ENCODE measurements at regions not wholly inside any gene's neighbourhood (a gene's known extent, or its start where the extent isn't known, plus 50 kb on each side); places are given as distances from the start of the nearest gene placed in this dataset.

DNA sequence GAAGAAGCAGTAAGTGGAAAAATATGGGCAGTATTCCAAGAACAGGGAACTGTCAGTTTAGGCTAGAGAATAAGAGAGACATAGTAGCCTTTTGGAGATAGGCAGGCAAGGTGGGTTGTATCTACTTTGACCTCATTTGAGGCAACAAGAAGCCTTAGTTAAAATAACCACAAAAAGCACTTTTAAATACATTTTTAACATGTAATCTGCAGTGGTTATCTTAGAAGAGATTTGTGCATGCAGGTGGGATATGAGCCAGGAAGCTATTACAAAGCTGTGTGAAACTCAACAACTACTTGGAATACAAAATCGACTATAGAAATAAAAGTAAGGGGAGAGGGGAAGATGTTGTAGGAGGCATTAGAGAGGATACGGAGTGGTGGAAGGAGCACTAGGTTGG lies 143.7 kb upstream of the MCHR2 start:
- no peak for DNase-seq (ENCODE audit: low spot score)

- no peak for DNase-seq (ENCODE audit: low spot score)
Observed at GRCh38 chr6:100136590-100136989, 142.6 kb upstream of the MCHR2 start.

DNA sequence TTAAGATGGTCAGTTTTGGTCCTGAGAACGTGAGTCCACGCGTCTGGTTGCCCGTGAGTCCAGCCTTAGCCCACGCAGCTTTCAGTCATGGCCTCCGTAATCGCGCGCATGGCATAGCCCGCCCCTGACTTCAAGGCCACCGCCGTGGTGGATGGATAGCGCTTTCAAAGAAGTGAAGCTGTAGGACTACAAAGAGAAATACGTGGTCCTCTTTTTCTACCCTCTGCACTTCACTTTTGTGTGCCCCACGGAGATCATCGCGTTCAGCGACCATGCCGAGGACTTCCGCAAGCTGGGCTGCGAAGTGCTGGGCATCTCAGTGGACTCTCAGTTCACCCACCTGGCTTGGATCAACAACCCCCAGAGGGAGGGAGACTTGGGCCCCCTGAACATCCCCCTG lies 142.0 kb upstream of the MCHR2 start:
- DNase-seq (ENCODE audit: low spot score) = no peak

GRCh38 chr6:100134703-100135102 lies 140.7 kb upstream of the MCHR2 start:
- DNase-seq (ENCODE audit: low spot score) = no peak

- no peak for DNase-seq (ENCODE audit: low spot score)
Observed at GRCh38 chr6:100134297-100134696, 140.3 kb upstream of the MCHR2 start.

DNA sequence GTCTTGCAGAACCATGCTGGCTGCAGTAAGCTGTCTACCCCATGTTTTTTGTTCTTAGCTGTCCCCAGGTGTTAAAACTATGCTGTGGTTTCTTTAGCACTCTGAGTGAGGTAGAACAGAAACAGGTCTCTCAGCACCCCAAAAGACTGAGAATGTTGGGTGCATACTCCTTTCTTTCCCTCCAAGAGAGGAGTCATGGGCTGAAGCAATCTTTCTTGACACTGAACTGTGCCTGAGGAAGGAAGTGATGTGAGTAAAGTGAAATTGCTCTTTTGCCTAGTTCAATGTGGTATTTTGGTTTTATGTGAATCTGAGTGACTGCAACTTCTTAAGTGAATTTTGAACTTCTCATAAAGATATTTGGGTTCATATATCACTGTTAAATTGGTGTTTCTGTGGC lies 138.0 kb upstream of the MCHR2 start:
- no peak for DNase-seq (ENCODE audit: low spot score)

- DNase-seq (ENCODE audit: low spot score) = no peak
Observed at GRCh38 chr6:100130630-100131029, 136.6 kb upstream of the MCHR2 start.

- no peak for DNase-seq (ENCODE audit: low spot score)
Observed at GRCh38 chr6:100126790-100127484, 132.9 kb upstream of the MCHR2 start.

- no peak for DNase-seq (ENCODE audit: low spot score)
Observed at GRCh38 chr6:100121854-100122609, 128.0 kb upstream of the MCHR2 start.

GRCh38 chr6:100119261-100119660 lies 125.2 kb upstream of the MCHR2 start:
- no peak for DNase-seq (ENCODE audit: low spot score)

DNA sequence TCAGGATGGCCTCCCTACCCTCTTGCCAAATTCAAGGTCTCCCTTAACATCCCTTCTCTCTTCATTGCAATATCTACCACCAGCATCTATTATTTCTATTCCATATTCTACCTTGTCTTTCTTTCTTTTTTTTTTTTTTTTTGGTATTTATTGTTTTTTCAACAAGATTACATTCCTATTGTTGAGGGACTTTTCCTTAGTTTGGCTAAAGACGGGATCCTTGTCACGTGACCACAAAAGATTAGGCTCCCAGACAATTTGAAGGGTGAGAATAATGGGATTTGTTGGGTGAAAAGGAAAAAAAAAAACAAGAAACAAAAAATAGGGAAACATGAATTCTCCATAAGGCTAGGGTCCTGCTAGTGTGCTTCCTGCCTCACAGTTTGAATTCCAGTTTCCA lies 124.3 kb upstream of the MCHR2 start:
- DNase-seq (ENCODE audit: low spot score) = no peak

DNA sequence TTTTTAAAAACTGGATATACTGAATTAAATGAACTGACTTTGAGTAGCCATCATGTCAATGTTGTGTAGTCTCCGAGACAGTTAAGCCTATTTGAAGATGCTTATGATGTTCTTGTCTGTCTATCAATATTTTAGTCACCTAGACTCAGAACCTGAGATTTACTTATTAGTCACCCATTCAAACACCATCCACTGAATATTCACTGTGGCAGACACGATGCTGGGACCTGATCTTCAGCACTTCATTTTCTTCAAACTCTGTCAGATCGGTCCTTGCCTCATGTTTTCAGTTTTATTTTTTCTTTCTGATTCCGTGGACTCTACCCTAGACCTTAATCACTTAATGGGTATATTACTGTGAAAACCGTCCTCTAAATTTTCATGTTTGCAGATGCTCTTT lies 123.7 kb upstream of the MCHR2 start:
- DNase-seq (ENCODE audit: low spot score) = no peak

DNA sequence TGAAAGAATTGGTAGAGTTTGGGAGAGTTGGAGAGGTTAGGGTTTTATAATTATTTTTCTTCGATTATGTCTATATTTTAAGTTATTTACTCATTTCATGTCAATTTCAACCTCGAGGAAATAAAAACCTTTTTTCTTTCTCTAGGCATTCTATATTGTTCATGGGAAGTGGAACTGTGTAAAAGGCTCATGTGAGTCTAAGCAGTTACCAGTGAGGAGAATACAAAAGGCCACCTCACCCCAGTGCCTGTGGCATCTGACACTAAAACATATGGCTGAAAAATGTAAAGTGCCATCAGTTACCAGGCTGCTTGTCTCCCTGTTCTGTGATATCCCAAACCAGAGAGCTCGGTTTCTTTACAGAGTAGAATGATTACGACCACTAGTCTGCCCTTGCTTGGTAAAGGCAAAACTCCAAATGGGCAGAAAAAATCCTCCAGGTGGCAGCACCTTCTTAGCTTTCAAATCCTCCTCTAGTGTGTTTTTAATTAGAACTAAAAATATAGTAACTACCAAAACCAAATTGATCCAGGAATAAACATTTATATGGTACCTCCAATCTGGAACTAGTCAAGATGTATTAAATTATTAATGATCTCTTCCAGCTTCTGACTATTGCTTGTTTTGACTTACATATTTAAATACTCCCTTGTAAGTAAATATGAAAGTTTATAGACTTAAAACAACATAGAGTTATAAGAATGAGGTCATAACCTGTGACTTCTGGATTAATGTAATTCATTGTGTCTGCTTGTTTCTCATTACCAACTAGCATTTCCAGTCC lies 122.6 kb upstream of the MCHR2 start:
- no peak for DNase-seq (ENCODE audit: low spot score)

- DNase-seq (ENCODE audit: low spot score) = no peak
Observed at GRCh38 chr6:100115407-100116101, 121.5 kb upstream of the MCHR2 start.

DNA sequence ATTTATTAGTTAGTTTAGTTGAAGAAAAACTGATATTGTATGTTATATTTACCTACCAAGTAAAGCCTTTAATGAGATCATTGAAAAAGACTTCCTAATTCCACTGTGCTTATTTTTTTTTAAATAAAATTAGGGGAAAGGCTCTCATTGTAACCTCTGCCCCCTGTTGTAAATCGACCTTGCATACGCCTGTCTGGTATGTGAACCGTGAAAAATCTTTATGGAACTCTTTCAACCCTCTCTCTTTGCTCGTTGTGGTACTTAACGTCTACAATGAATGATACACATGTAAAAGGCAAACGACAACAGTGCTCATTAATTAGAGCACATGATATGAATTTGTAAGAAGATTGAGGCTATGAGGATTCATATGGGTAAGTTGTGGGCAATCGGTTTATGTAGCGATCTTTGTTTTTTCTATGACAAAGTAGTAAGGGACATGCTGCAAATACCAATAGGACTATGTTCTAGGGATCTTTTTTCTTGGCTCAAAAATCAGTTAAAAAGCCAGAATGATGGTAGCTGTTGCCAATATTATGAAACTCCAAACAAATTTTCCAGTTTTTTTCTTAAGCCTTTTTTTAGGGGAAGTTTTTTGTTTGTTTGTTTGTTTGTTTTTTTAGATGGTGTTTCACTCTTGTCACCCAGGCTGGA lies 119.0 kb upstream of the MCHR2 start:
- DNase-seq (ENCODE audit: low spot score) = no peak

GRCh38 chr6:100105919-100106529 lies 112.0 kb upstream of the MCHR2 start:
- DNase-seq (ENCODE audit: low spot score) = no peak

DNA sequence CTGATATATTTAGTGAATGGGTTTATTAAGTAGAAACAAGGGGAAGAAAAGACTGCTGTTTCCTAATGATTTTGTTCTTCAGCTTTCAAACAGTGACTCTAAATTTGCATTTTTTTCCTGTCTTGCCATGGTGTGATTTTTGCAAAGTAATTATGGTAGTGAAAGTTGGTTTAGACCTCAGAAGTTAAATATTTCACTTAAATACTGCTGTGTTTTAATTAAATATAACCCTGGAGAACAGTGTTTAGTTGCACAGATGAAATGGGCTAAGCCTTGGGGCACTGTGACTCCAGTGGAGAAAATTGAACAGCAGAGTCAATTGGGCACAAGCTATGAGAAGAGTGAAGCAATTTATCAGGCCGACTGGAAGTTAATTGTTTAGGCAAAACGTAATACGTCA lies 111.1 kb upstream of the MCHR2 start:
- no peak for DNase-seq (ENCODE audit: low spot score)

GRCh38 chr6:100103931-100104330 lies 109.9 kb upstream of the MCHR2 start:
- no peak for DNase-seq (ENCODE audit: low spot score)

DNA sequence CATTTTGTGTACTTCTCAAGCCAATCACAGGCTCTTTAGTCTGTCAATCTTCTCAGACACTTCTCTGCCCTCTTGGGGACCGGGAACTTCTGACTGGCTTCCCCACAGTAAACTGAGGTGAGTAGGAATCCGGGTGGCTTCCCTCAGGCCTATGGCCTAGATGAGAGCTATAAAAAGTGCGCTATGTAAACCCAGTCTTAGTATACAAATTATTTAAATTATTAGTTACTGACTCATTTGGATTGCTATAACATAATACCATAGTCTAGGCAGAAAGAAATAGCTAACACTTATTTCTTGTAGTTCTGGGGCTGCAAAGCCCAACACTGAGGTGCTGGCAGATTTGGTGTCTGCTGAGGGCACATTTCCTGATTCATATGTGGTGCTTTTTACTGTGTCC lies 109.2 kb upstream of the MCHR2 start:
- DNase-seq (ENCODE audit: low spot score) = no peak

GRCh38 chr6:100101644-100102043 lies 107.6 kb upstream of the MCHR2 start:
- no peak for DNase-seq (ENCODE audit: low spot score)

- DNase-seq (ENCODE audit: low spot score) = no peak
Observed at GRCh38 chr6:100100776-100101175, 106.8 kb upstream of the MCHR2 start.
